ENCODE measurements at regions not wholly inside any gene's neighbourhood (a gene's known extent, or its start where the extent isn't known, plus 50 kb on each side); places are given as distances from the start of the nearest gene placed in this dataset.
"Not testable (repeated sequence)": the region's sequence is repeated elsewhere in the genome, so short reads cannot be mapped to it uniquely, and the experiment has no call there.

GRCh38 chr6:168915242-168915641 lies 338.4 kb downstream of the THBS2 start:
- Histone ChIP-seq H3K4me3 (ENCODE audit: low read length in 2 of 2) (no peak overlapping the region), H3K36me3 (ENCODE audit: control insufficient read depth in 2 of 2, insufficient read depth in 2 of 2, low read length in 1 of 2) (no peaks in the 10 kb centered on the region), H3K27me3 (ENCODE audit: control insufficient read depth in 2 of 2, insufficient read depth in 1 of 2, low read length in 1 of 2) (no peaks in the 10 kb centered on the region), H3K4me1 (ENCODE audit: control insufficient read depth in 2 of 2, insufficient read depth in 2 of 2, low read length in 2 of 2) (peaks cover 0 to 5% of the 10 kb centered on the region in 2 donors), H3K27ac (ENCODE audit: low read depth in 1 of 2, low read length in 1 of 2) (no peak overlapping the region), H3K9me3 (ENCODE audit: control insufficient read depth in 2 of 2, insufficient read depth in 1 of 2, low read length in 1 of 2) (peaks cover under 1 to 19% of the 10 kb centered on the region in 2 donors)
- no peak for DNase-seq (ENCODE audit: low read depth in 6 of 9, low spot score in 9 of 9)
- 89% methylated on average over 6 of the region's 6 CpGs for WGBS

GRCh38 chr6:168913866-168914469 lies 339.7 kb downstream of the THBS2 start:
- 96% methylated on average over 12 of the region's 12 CpGs for WGBS
- Histone ChIP-seq H3K27me3 (ENCODE audit: control insufficient read depth in 2 of 2, insufficient read depth in 1 of 2, low read length in 1 of 2) (no peaks in the 10 kb centered on the region), H3K36me3 (ENCODE audit: control insufficient read depth in 2 of 2, insufficient read depth in 2 of 2, low read length in 1 of 2) (no peaks in the 10 kb centered on the region), H3K27ac (ENCODE audit: low read depth in 1 of 2, low read length in 1 of 2) (no peak overlapping the region), H3K9me3 (ENCODE audit: control insufficient read depth in 2 of 2, insufficient read depth in 1 of 2, low read length in 1 of 2) (peaks cover 3 to 23% of the 10 kb centered on the region in 2 donors), H3K4me1 (ENCODE audit: control insufficient read depth in 2 of 2, insufficient read depth in 2 of 2, low read length in 2 of 2) (peaks cover 0 to 5% of the 10 kb centered on the region in 2 donors), H3K4me3 (ENCODE audit: low read length in 2 of 2) (no peak overlapping the region)
- DNase-seq (ENCODE audit: low read depth in 6 of 9, low spot score in 9 of 9) = no peak

- WGBS = 88% methylated on average over 11 of the region's 11 CpGs
- not testable (repeated sequence) for H3K27ac ChIP-seq (ENCODE audit: low read depth in 1 of 2, low read length in 1 of 2); H3K36me3 ChIP-seq (ENCODE audit: control insufficient read depth in 2 of 2, insufficient read depth in 2 of 2, low read length in 1 of 2); DNase-seq (ENCODE audit: low read depth in 6 of 9, low spot score in 9 of 9); H3K4me3 ChIP-seq (ENCODE audit: low read length in 2 of 2); H3K4me1 ChIP-seq (ENCODE audit: control insufficient read depth in 2 of 2, insufficient read depth in 2 of 2, low read length in 2 of 2); H3K27me3 ChIP-seq (ENCODE audit: control insufficient read depth in 2 of 2, insufficient read depth in 1 of 2, low read length in 1 of 2)
- peaks cover 3 to 23% of the 10 kb centered on the region in 2 donors for H3K9me3 ChIP-seq (ENCODE audit: control insufficient read depth in 2 of 2, insufficient read depth in 1 of 2, low read length in 1 of 2)
Observed at GRCh38 chr6:168913231-168913865, 340.3 kb downstream of the THBS2 start.

GRCh38 chr6:168909288-168909687 lies 344.4 kb downstream of the THBS2 start:
- DNase-seq (ENCODE audit: low read depth in 6 of 9, low spot score in 9 of 9) = no peak
- H3K4me3 ChIP-seq (ENCODE audit: low read length in 2 of 2) = no peak overlapping the region
- no peaks in the 10 kb centered on the region for H3K4me1 ChIP-seq (ENCODE audit: control insufficient read depth in 2 of 2, insufficient read depth in 2 of 2, low read length in 2 of 2)
- peaks cover 3 to 23% of the 10 kb centered on the region in 2 donors for H3K9me3 ChIP-seq (ENCODE audit: control insufficient read depth in 2 of 2, insufficient read depth in 1 of 2, low read length in 1 of 2)
- no peak overlapping the region for H3K27ac ChIP-seq (ENCODE audit: low read depth in 1 of 2, low read length in 1 of 2)
- H3K27me3 ChIP-seq (ENCODE audit: control insufficient read depth in 2 of 2, insufficient read depth in 1 of 2, low read length in 1 of 2) = no peaks in the 10 kb centered on the region
- H3K36me3 ChIP-seq (ENCODE audit: control insufficient read depth in 2 of 2, insufficient read depth in 2 of 2, low read length in 1 of 2) = no peaks in the 10 kb centered on the region
- 93% methylated on average over 10 of the region's 10 CpGs for WGBS

GRCh38 chr6:168908887-168909286 lies 344.8 kb downstream of the THBS2 start:
- no peak overlapping the region for H3K27ac ChIP-seq (ENCODE audit: low read depth in 1 of 2, low read length in 1 of 2)
- H3K4me1 ChIP-seq (ENCODE audit: control insufficient read depth in 2 of 2, insufficient read depth in 2 of 2, low read length in 2 of 2) = no peaks in the 10 kb centered on the region
- no peak overlapping the region for H3K4me3 ChIP-seq (ENCODE audit: low read length in 2 of 2)
- no peaks in the 10 kb centered on the region for H3K27me3 ChIP-seq (ENCODE audit: control insufficient read depth in 2 of 2, insufficient read depth in 1 of 2, low read length in 1 of 2)
- WGBS = 95% methylated on average over 5 of the region's 5 CpGs
- peaks cover 3 to 20% of the 10 kb centered on the region in 2 donors for H3K9me3 ChIP-seq (ENCODE audit: control insufficient read depth in 2 of 2, insufficient read depth in 1 of 2, low read length in 1 of 2)
- no peak for DNase-seq (ENCODE audit: low read depth in 6 of 9, low spot score in 9 of 9)
- H3K36me3 ChIP-seq (ENCODE audit: control insufficient read depth in 2 of 2, insufficient read depth in 2 of 2, low read length in 1 of 2) = no peaks in the 10 kb centered on the region

GRCh38 chr6:168908166-168908565 lies 345.5 kb downstream of the THBS2 start:
- WGBS = 90% methylated on average over 5 of the region's 5 CpGs

GRCh38 chr6:168906391-168906790 lies 347.3 kb downstream of the THBS2 start:
- peaks cover 3 to 13% of the 10 kb centered on the region in 2 donors for H3K9me3 ChIP-seq (ENCODE audit: control insufficient read depth in 2 of 2, insufficient read depth in 1 of 2, low read length in 1 of 2)
- WGBS = 88% methylated on average over 5 of the region's 5 CpGs
- no peaks in the 10 kb centered on the region for H3K4me1 ChIP-seq (ENCODE audit: control insufficient read depth in 2 of 2, insufficient read depth in 2 of 2, low read length in 2 of 2)
- H3K27me3 ChIP-seq (ENCODE audit: control insufficient read depth in 2 of 2, insufficient read depth in 1 of 2, low read length in 1 of 2) = no peaks in the 10 kb centered on the region
- H3K27ac ChIP-seq (ENCODE audit: low read depth in 1 of 2, low read length in 1 of 2) = no peak overlapping the region
- no peak overlapping the region for H3K4me3 ChIP-seq (ENCODE audit: low read length in 2 of 2)
- no peak for DNase-seq (ENCODE audit: low read depth in 6 of 9, low spot score in 9 of 9)
- H3K36me3 ChIP-seq (ENCODE audit: control insufficient read depth in 2 of 2, insufficient read depth in 2 of 2, low read length in 1 of 2) = no peaks in the 10 kb centered on the region

More at GRCh38 chr6:168908166-168908565, 345.5 kb downstream of the THBS2 start:
- H3K4me1 ChIP-seq (ENCODE audit: control insufficient read depth in 2 of 2, insufficient read depth in 2 of 2, low read length in 2 of 2) = no peaks in the 10 kb centered on the region
- no peaks in the 10 kb centered on the region for H3K36me3 ChIP-seq (ENCODE audit: control insufficient read depth in 2 of 2, insufficient read depth in 2 of 2, low read length in 1 of 2)
- no peaks in the 10 kb centered on the region for H3K27me3 ChIP-seq (ENCODE audit: control insufficient read depth in 2 of 2, insufficient read depth in 1 of 2, low read length in 1 of 2)
- H3K27ac ChIP-seq (ENCODE audit: low read depth in 1 of 2, low read length in 1 of 2) = no peak overlapping the region
- H3K4me3 ChIP-seq (ENCODE audit: low read length in 2 of 2) = no peak overlapping the region
- H3K9me3 ChIP-seq (ENCODE audit: control insufficient read depth in 2 of 2, insufficient read depth in 1 of 2, low read length in 1 of 2) = peaks cover 3 to 14% of the 10 kb centered on the region in 2 donors
- no peak for DNase-seq (ENCODE audit: low read depth in 6 of 9, low spot score in 9 of 9)

GRCh38 chr6:168905451-168906090 lies 348.1 kb downstream of the THBS2 start:
- H3K9me3 ChIP-seq (ENCODE audit: control insufficient read depth in 2 of 2, insufficient read depth in 1 of 2, low read length in 1 of 2) = peaks cover 3 to 8% of the 10 kb centered on the region in 2 donors
- H3K4me1 ChIP-seq (ENCODE audit: control insufficient read depth in 2 of 2, insufficient read depth in 2 of 2, low read length in 2 of 2) = no peaks in the 10 kb centered on the region
- no peak overlapping the region for H3K4me3 ChIP-seq (ENCODE audit: low read length in 2 of 2)
- 86% methylated on average over 7 of the region's 7 CpGs for WGBS
- no peaks in the 10 kb centered on the region for H3K27me3 ChIP-seq (ENCODE audit: control insufficient read depth in 2 of 2, insufficient read depth in 1 of 2, low read length in 1 of 2)
- no peak for DNase-seq (ENCODE audit: low read depth in 6 of 9, low spot score in 9 of 9)
- no peak overlapping the region for H3K27ac ChIP-seq (ENCODE audit: low read depth in 1 of 2, low read length in 1 of 2)
- no peaks in the 10 kb centered on the region for H3K36me3 ChIP-seq (ENCODE audit: control insufficient read depth in 2 of 2, insufficient read depth in 2 of 2, low read length in 1 of 2)

- H3K9me3 ChIP-seq (ENCODE audit: control insufficient read depth in 2 of 2, insufficient read depth in 1 of 2, low read length in 1 of 2) = no peaks in the 10 kb centered on the region
- H3K4me1 ChIP-seq (ENCODE audit: control insufficient read depth in 2 of 2, insufficient read depth in 2 of 2, low read length in 2 of 2) = no peaks in the 10 kb centered on the region
- no peak overlapping the region for H3K27ac ChIP-seq (ENCODE audit: low read depth in 1 of 2, low read length in 1 of 2)
- no peaks in the 10 kb centered on the region for H3K27me3 ChIP-seq (ENCODE audit: control insufficient read depth in 2 of 2, insufficient read depth in 1 of 2, low read length in 1 of 2)
- H3K4me3 ChIP-seq (ENCODE audit: low read length in 2 of 2) = no peak overlapping the region
- 96% methylated on average over 17 of the region's 17 CpGs for WGBS
- H3K36me3 ChIP-seq (ENCODE audit: control insufficient read depth in 2 of 2, insufficient read depth in 2 of 2, low read length in 1 of 2) = no peaks in the 10 kb centered on the region
- DNase-seq (ENCODE audit: low read depth in 6 of 9, low spot score in 9 of 9) = no peak
Observed at GRCh38 chr6:168903613-168904345, 349.9 kb downstream of the THBS2 start.

All from thymus (tissue), 11 donors.